ENCODE measurements at regions not wholly inside any gene's neighbourhood (a gene's known extent, or its start where the extent isn't known, plus 50 kb on each side); places are given as distances from the start of the nearest gene placed in this dataset.

- TF ChIP-seq, protein P1, sequence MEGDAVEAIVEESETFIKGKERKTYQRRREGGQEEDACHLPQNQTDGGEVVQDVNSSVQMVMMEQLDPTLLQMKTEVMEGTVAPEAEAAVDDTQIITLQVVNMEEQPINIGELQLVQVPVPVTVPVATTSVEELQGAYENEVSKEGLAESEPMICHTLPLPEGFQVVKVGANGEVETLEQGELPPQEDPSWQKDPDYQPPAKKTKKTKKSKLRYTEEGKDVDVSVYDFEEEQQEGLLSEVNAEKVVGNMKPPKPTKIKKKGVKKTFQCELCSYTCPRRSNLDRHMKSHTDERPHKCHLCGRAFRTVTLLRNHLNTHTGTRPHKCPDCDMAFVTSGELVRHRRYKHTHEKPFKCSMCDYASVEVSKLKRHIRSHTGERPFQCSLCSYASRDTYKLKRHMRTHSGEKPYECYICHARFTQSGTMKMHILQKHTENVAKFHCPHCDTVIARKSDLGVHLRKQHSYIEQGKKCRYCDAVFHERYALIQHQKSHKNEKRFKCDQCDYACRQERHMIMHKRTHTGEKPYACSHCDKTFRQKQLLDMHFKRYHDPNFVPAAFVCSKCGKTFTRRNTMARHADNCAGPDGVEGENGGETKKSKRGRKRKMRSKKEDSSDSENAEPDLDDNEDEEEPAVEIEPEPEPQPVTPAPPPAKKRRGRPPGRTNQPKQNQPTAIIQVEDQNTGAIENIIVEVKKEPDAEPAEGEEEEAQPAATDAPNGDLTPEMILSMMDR (IDR thresholded peaks at IDR 0.05), result no peak
- TF ChIP-seq POLR2A (IDR thresholded peaks at IDR 0.05), result no peak
Observed at GRCh38 chr5:103446813-103447212, 115.8 kb downstream of the NUDT12 start.

All from gastroesophageal sphincter (tissue), 3 donors.